GM21390 (cell line): ENCODE measurements at regions not wholly inside any gene's neighbourhood (a gene's known extent, or its start where the extent isn't known, plus 50 kb on each side); places are given as distances from the start of the nearest gene placed in this dataset.
"Not testable (repeated sequence)": the region's sequence is repeated elsewhere in the genome, so short reads cannot be mapped to it uniquely, and the experiment has no call there.

ENCODE experiments used
- ATAC-seq: cut with Tn5 transposase; IDR thresholded peaks from one replicate; pipeline ENCODE4 v1.9.1; 2021; ENCODE audit not compliant: unreplicated experiment

- not testable (repeated sequence) for ATAC-seq
Observed at GRCh38 chrX:3972104-3972858, 258.8 kb upstream of the PRKX start.

GRCh38 chrX:3968749-3969148 is 255.3 kb upstream of the PRKX start:
- ATAC-seq: no peak

DNA sequence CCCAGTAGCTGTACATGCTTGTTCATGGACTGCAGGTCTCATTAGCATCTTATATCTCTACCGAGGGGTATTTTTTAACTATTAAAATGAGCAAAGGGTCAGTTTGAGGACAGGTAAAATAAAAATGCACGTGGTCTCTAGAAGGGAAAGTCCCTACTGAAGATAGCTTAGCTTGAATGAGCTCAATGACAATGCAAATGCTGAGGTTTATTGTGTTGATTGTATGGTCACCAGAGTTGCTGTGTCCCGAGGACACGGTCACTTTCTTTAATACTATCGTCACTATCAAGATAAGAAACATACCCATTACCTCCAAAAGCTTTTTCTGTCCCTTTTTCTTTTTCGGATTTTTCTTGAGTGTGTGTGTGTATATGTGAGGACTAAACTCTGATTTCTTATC is 250.5 kb upstream of the PRKX start:
- ATAC-seq: peak; percentile 75

- no peak for ATAC-seq
Observed at GRCh38 chrX:3962511-3963311, 249.3 kb upstream of the PRKX start.

- ATAC-seq: no peak
Observed at GRCh38 chrX:3960952-3961351, 247.5 kb upstream of the PRKX start.

GRCh38 chrX:3951859-3952258 is 238.4 kb upstream of the PRKX start:
- ATAC-seq: no peak

DNA sequence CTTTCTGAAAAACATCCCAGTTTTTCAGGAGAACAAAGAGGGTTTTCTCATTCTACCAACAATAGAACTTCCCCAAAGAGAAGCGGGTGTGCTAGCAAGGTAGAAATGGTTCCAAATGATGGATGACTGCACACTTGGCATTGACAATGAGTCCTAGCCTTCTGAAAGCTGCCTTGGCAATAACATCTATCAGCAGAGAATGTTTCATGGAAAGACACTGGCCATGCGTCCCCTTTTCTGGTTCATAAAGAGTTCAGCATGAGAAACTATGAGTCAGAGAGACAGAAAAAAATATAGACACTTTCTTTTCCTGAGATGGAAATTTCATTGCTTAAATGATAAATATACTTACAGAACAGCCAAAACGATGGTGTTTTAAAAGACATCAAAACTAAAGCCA is 236.9 kb upstream of the PRKX start:
- no peak for ATAC-seq

- no peak for ATAC-seq
Observed at GRCh38 chrX:3943965-3944364, 230.5 kb upstream of the PRKX start.

DNA sequence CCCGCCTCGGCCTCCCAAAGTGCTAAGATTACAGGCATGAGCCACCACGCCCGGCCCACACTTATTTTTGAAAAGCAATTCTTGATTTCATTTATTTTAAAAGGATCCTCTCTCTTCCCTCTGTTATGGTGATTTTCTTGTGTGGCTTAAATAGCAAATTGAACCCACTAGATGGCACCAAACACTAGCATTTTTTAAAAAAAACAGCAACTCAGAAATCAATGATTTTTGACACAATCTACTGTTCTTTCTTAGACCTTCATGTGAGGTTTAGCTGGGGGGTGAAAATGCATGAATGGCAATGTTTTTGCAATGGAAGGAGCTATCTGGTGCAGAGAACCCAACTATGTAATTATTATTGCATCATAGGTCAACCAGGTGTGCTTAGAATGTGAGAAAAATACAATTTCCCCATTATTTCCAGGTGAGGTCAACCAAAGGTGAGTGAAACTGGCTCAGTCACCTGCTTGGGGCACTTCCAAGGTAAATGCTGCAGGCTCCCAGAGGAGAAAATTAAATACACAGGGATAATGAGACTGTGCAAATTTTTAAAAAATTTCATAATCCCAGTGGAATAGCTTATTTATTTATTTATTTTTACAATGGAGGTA is 226.7 kb upstream of the PRKX start:
- no peak for ATAC-seq

DNA sequence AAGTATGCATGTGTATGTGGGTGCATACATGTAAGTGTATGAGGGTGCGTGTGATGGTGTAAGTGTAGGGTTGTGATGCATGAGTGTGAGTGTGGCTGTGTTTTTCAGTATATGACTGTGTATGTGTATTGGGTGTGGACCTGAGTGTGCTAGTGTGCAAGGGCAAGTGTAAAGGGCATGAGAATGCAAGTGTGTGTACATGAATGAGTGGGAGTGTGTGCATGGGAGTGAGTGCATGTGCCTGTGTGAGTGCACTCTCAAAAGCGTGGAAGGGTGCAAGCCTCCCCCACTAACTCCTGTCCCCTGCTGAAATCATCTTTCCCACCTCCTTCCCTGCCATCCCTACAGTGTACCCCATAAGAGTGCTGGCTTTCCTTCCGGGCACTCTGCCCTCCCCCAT is 225.1 kb upstream of the PRKX start:
- ATAC-seq: no peak

DNA sequence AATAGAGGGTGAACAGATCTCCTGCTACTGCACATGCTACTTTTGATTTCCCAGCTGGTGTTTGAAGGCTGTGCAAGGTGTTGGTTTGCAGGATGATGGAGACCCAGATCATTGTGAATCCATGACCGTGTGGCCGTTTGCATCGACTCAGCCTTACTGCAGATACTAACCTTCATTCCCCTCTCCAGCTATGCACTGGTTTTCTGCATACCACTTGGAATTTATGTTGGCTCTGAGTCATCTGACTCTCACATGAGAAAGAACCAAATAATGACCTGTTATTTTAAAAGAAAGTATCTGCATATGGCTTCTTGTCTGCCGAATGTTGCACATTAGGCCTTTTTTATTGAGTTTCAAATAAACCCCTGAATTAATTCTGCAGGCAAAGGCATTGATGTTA is 221.7 kb upstream of the PRKX start:
- ATAC-seq: not testable (repeated sequence)

DNA sequence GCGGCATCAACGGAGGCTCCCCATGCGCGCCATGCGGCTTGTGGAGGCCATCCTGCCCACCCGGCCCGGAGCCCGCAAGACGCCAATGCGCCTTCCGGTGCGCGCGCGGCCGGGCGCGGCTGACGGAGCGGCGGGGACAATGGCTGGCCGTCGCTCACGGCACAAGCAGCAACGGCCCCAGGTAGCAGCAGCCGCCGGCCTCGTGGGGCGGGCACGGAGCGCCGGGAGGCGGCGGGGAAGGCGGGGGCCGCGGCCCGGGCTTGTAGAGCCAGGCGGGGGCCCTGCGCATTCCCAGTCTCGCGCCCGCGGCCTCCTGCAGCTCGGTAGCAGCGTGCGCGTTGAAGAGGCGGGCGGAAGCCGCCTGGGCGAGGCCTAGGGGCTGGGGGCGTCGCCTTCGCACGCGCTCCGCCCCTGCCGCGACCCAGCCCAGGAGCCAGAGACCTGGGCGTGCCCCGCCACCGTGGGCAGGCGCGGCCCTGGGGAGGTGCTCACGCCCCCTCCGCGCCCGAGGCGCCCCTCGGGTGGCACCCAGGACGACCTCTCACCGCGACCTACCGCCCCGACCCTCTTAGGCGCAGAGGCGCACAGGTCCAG is 207.1 kb upstream of the PRKX start:
- ATAC-seq: peak; percentile 97

- peak; percentile 46 for ATAC-seq
Observed at GRCh38 chrX:3919668-3920423, 206.4 kb upstream of the PRKX start.

- ATAC-seq: not testable (repeated sequence)
Observed at GRCh38 chrX:3914813-3915212, 201.4 kb upstream of the PRKX start.

DNA sequence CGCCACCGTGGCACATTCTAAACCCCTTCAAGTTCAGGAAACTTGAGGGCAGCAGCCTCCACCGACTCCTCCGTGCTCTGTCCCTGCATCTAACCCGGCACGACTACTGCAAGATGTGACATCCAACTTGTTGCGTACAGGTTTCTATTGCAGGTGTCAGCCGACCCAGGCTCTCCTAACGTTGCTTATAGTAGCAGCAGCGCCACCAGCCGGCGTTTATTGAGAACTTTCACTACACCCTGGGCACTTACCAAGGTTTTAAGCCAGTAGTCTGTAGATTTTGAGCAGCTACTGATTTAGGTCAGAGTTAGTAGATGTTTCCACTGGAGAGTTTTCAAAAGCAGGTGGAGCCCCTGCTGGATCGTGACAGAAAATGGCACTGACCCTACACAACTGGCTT is 200.6 kb upstream of the PRKX start:
- ATAC-seq: not testable (repeated sequence)

GRCh38 chrX:3911012-3911411 is 197.6 kb upstream of the PRKX start:
- ATAC-seq: not testable (repeated sequence)

DNA sequence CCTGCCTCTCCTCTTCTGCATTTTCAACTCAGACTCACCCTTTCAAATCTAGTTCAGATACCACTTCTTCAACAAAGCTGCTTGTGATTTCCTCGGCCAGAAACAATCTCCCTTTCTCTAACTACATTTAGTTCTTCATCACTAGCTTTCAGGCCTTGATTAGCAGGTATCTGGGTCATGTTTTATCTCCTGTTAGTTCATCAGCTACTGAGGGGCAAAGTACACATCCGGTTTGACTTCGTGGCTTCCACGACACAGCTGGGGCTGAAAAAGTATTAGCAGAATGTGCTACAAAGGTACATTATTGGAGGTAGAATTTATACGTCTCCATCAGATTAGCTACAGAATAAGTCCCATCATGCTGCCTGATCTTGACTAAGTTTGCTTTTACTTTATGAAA is 197.2 kb upstream of the PRKX start:
- ATAC-seq: not testable (repeated sequence)

- not testable (repeated sequence) for ATAC-seq
Observed at GRCh38 chrX:3905522-3906258, 192.2 kb upstream of the PRKX start.

- ATAC-seq: not testable (repeated sequence)
Observed at GRCh38 chrX:3902222-3902621, 188.8 kb upstream of the PRKX start.

DNA sequence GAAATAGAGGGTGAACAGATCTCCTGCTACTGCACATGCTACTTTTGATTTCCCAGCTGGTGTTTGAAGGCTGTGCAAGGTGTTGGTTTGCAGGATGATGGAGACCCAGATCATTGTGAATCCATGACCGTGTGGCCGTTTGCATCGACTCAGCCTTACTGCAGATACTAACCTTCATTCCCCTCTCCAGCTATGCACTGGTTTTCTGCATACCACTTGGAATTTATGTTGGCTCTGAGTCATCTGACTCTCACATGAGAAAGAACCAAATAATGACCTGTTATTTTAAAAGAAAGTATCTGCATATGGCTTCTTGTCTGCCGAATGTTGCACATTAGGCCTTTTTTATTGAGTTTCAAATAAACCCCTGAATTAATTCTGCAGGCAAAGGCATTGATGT is 183.3 kb upstream of the PRKX start:
- not testable (repeated sequence) for ATAC-seq
